ENCODE measurements at regions not wholly inside any gene's neighbourhood (a gene's known extent, or its start where the extent isn't known, plus 50 kb on each side); places are given as distances from the start of the nearest gene placed in this dataset.
A peak's percentile ranks its signal among the peaks of the same experiment; 100 is the strongest.
"Not testable (repeated sequence)": the region's sequence is repeated elsewhere in the genome, so short reads cannot be mapped to it uniquely, and the experiment has no call there.

GRCh38 chr9:66601472-66601871, 299.1 kb upstream of the ZNF658 start:
- H3K4me1 ChIP-seq; ATAC-seq; H3K27ac ChIP-seq; DNase-seq; H3K36me3 ChIP-seq; H3K4me3 ChIP-seq; intact Hi-C loops (cut with DNase I); H3K27me3 ChIP-seq; H3K9me3 ChIP-seq: not testable (repeated sequence)
- WGBS, 2 donors, result 71 to 73% methylated on average over 7 to 10 of the region's 10 CpGs

DNA sequence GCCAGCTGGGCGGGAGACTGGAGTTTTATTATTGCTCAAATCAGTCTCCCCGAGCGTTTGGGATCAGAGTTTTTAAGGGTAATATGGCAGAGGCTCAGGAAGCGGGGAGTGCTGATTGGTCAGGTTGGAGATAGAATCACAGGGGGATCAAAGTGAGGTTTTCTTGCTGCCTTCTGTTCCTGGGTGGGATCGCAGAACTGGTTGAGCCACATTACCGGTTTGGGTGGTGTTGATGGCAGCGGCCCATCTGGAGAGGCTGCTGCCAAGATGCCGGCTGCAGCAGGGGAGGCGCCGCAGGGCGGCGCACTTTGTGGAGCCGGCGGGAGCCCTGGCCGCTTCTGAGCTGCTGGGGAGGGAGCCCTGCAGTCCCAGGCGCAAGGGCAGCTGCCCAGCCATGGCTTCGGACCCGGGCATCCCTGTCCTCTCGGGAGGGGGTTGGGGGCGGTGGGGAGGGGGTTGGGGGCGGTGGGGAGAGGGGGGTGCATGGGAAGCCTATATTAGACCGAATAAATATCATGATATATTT, 268.9 kb upstream of the ZNF658 start:
- H3K4me3 ChIP-seq; intact Hi-C loops (cut with DNase I); H3K36me3 ChIP-seq; H3K27ac ChIP-seq; H3K4me1 ChIP-seq; ATAC-seq; H3K9me3 ChIP-seq; H3K27me3 ChIP-seq: not testable (repeated sequence)
- WGBS, 2 donors, result 61 to 68% methylated on average over 5 to 6 of the region's 22 CpGs
- peak in 1 of 2 donors; percentile 5 for DNase-seq

DNA sequence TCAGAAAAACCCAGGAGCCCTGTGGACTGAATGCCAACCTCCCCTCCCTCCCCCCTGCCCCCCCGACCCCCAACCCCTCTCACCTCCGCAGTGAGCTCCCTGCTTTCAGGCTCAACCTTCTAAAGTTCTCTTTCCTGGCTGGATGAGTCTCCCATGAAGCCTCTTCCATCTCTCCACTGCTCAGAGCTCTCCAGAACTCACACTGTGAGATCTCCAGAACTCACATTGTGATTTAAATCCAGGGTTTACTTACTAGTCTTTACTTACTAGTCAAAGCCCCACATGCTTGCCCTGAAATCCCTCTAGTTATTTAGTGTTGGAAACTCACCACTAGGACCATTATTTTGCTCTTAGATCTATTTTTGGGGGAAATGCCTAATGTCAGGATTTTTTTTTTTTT, 252.8 kb upstream of the ZNF658 start:
- H3K9me3 ChIP-seq; H3K27me3 ChIP-seq; ATAC-seq; H3K4me3 ChIP-seq; H3K36me3 ChIP-seq; H3K4me1 ChIP-seq; H3K27ac ChIP-seq; intact Hi-C loops (cut with DNase I); DNase-seq: not testable (repeated sequence)
- WGBS, 2 donors, result no CpG with 5 or more reads among the region's 2 CpGs

DNA sequence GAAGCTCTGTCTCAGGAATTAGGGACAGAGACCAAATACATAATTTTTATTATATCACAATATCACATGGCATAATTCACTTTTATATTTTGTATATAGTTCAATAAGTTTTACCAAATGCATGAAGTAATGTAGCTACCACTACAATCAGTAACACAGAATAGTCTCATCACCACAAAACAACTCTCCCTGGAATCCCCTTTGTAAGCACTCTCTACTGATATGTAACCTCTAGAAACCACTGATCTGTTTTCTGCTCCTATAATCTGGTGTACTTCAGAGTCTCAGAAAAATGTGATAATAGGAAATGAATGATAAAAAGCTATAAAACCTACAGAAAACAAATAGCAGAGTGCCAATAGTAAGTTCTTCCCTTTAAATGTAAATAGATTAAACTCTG, 210.3 kb upstream of the ZNF658 start:
- H3K36me3 ChIP-seq; H3K27me3 ChIP-seq; H3K4me3 ChIP-seq; H3K27ac ChIP-seq; H3K4me1 ChIP-seq; DNase-seq; ATAC-seq; intact Hi-C loops (cut with DNase I); H3K9me3 ChIP-seq: not testable (repeated sequence)

GRCh38 chr9:66695561-66696240, 204.8 kb upstream of the ZNF658 start:
- H3K4me1 ChIP-seq; H3K36me3 ChIP-seq; H3K9me3 ChIP-seq; ATAC-seq; DNase-seq; intact Hi-C loops (cut with DNase I); H3K27me3 ChIP-seq; H3K4me3 ChIP-seq; H3K27ac ChIP-seq: not testable (repeated sequence)
- 40 to 69% methylated on average over 1 to 2 of the region's 6 CpGs for WGBS, 2 donors

DNA sequence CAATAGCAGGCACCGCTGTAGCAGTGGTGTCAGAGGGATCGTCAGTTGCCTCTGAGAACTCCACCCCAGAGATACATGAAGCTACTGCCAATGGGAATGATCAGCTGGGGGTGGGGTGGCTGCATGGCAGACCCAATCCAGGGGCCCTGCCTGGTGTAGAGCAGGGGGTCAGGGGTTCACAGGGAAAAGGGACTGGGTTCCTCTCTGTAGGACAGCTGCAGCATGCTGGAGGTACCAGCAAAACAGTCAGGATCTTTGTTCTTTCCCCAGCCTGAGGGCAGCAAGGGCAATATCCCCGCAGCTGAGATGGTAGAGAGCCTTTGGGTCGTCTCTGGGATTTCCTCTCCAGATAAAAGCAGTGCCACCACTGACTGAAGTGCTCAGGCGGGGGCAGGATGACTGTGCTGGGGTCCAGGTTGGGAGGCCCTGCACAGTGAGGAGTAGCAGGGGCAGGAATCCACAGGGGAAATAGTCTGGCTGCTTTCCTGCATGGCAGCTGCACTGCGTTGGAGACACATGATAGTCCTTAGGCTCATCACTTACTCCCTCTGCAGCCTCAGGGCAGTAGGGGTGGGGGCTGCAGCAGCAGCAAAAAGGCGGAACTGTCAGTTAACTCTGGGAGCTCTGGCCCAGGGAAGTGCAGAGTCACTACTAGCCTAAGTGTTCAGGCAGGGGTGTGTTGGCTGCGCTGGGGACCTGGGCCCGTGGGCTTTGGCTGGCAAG, 203.0 kb upstream of the ZNF658 start:
- H3K36me3 ChIP-seq; H3K27ac ChIP-seq; ATAC-seq; H3K9me3 ChIP-seq; H3K27me3 ChIP-seq; DNase-seq; H3K4me3 ChIP-seq; H3K4me1 ChIP-seq; intact Hi-C loops (cut with DNase I): not testable (repeated sequence)
- WGBS, 2 donors, result no CpG with 5 or more reads among the region's 9 CpGs

DNA sequence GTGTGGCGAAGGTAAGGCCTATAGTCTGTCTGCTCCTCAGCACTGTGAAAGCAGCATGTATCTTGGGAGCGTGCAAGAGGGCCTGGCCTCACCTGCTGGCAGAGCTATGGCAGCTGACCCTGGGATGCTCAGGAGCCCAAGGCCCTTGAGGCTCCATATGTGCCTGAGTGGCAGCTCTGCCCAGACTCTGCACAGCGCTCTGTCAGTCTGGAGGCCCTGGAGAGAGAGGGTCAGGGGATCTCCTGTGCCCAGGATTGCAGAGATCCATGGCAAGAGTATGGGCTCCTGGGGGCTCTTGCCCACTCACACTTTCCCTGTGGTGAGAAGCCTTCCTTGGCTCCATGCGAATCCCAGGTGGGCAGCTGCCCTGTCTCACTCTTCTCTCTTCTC, 202.5 kb upstream of the ZNF658 start:
- H3K4me3 ChIP-seq; H3K36me3 ChIP-seq; intact Hi-C loops (cut with DNase I); DNase-seq; H3K4me1 ChIP-seq; H3K9me3 ChIP-seq; H3K27me3 ChIP-seq; H3K27ac ChIP-seq: not testable (repeated sequence)
- ATAC-seq, result peak in 2 of 8 donors; percentile 11 to 55
- 100% methylated on average over 1 of the region's 4 CpGs; no CpG with 5 or more reads in 1 of the 2 donors for WGBS, 2 donors

DNA sequence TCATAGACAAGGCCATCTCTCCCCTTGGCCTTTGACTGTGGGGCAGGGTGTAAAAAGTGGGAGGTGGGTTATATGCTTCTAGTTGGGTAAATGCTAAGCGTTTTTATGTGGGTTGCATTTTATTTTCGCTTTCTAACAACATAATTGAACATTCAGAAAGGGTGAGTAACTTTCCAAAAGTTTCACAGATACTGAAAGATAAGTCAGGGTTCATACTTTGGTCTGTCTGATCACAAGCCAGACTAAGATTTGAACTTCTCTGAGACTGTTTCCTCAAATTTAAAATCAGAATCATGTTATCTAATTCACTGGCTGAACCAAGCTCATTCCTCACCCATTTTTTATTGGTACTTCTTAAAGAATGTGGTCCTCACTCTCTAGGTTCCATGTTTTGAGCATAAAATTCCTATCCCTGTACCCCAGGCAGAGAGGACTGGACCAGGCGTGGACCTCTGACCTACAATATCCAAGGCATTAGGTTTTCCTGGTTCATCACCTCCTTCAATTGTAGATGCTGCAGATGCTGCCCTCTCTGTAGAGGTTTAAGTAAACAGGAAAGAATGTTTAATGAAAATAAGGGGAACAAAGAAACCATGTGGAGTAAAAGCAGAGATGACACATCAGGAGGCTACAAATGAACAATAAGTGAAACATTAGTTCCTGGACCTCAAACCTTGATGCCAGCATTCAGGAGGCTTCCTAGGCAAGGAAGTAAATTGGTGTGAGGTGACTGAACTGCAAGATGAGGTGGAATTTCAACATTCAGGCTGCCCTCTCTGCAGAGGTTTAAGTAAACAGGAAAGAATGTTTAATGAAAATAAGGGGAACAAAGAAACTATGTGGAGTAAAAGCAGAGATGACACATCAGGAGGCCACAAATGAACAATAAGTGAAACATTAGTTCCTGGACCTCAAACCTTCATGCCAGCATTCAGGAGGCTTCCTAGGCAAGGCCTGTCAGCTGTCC, 198.8 kb upstream of the ZNF658 start:
- H3K27ac ChIP-seq; H3K36me3 ChIP-seq; H3K4me3 ChIP-seq; H3K4me1 ChIP-seq; intact Hi-C loops (cut with DNase I); ATAC-seq; H3K27me3 ChIP-seq; DNase-seq; H3K9me3 ChIP-seq: not testable (repeated sequence)
- WGBS, 2 donors, result 88 to 93% methylated on average over 1 of the region's 3 CpGs

DNA sequence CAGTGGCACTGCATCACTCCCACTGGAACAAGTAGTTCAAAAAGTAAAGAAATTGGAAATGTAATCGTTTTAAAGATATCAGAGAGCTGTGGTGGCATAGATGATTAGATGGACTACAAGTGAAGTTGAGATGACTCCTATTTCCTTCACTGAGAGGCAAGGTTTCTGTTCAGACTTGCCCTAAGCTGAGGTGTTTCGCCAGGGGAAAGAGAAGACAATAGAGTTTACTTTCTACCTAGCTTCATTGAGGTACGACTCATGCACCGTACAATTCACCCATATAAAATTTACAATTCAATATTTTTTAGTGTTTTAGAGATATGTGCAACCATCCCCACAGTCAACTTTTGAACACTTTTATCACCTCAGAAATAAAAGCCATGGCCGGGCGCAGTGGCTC, 189.0 kb upstream of the ZNF658 start:
- H3K36me3 ChIP-seq; H3K27me3 ChIP-seq; H3K4me1 ChIP-seq; intact Hi-C loops (cut with DNase I); DNase-seq; H3K27ac ChIP-seq; H3K4me3 ChIP-seq; H3K9me3 ChIP-seq; ATAC-seq: not testable (repeated sequence)
- no CpG with 5 or more reads among the region's 6 CpGs for WGBS, 2 donors

- H3K9me3 ChIP-seq; H3K4me1 ChIP-seq; H3K4me3 ChIP-seq; H3K27ac ChIP-seq; H3K36me3 ChIP-seq; intact Hi-C loops (cut with DNase I); ATAC-seq; H3K27me3 ChIP-seq; DNase-seq: not testable (repeated sequence)
- WGBS, 2 donors, result no CpG with 5 or more reads among the region's 1 CpG
Observed at GRCh38 chr9:66712870-66713269, 187.7 kb upstream of the ZNF658 start.

DNA sequence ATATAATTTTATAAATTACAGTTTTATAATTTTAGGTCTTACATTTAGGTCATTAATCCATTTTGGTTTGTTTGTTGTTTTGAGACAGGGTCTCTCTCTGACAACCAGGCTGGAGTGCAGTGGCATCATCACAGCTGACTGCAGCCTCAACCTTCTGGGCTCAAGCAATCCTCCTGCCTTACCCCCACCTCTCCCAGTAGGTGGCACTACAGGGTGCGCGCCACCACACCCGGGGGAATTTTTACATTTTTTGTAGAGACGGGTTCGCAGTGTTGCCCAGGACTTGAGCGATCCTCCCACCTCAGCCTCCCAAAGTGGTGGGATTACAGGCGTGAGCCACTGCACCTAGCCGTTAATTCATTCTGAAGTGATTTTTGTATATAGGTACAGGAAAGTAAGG, 187.0 kb upstream of the ZNF658 start:
- ATAC-seq; intact Hi-C loops (cut with DNase I); H3K4me3 ChIP-seq; H3K27ac ChIP-seq; H3K27me3 ChIP-seq; H3K9me3 ChIP-seq; H3K36me3 ChIP-seq; H3K4me1 ChIP-seq; DNase-seq: not testable (repeated sequence)
- no CpG with 5 or more reads among the region's 8 CpGs for WGBS, 2 donors
